HG03135 (cell line): ENCODE measurements at regions not wholly inside any gene's neighbourhood (a gene's known extent, or its start where the extent isn't known, plus 50 kb on each side); places are given as distances from the start of the nearest gene placed in this dataset.

Experiments
- ATAC-seq: cut with Tn5 transposase; IDR thresholded peaks from one replicate; pipeline ENCODE4 v1.9.1; 2021; ENCODE audit warnings: mild to moderate bottlenecking, moderate library complexity; ENCODE audit not compliant: unreplicated experiment

- ATAC-seq = no peak
Observed at GRCh38 chr1:102084771-102085535, 88.2 kb upstream of the OLFM3 start.

- no peak for ATAC-seq
Observed at GRCh38 chr1:102083192-102083591, 86.5 kb upstream of the OLFM3 start.

- no peak for ATAC-seq
Observed at GRCh38 chr1:102074874-102075273, 78.1 kb upstream of the OLFM3 start.

GRCh38 chr1:102071451-102071850, 74.7 kb upstream of the OLFM3 start:
- no peak for ATAC-seq

GRCh38 chr1:102050556-102050955, 53.8 kb upstream of the OLFM3 start:
- no peak for ATAC-seq

- no peak for ATAC-seq
Observed at GRCh38 chr1:102047724-102048123, 51.0 kb upstream of the OLFM3 start.
